Epithelial cell of esophagus (primary cell): ENCODE measurements at regions not wholly inside any gene's neighbourhood (a gene's known extent, or its start where the extent isn't known, plus 50 kb on each side); places are given as distances from the start of the nearest gene placed in this dataset.
"Not testable (repeated sequence)": the region's sequence is repeated elsewhere in the genome, so short reads cannot be mapped to it uniquely, and the experiment has no call there.

Experiments
- DNase-seq: peaks from one replicate; pipeline ENCODE4 v3.0.0; 2010; ENCODE audit warnings: low read depth
- H3K4me3 ChIP-seq: 2 replicates; pipeline ENCODE4 v1.5.1; 2011; ENCODE audit warnings: mild to moderate bottlenecking, low read length, control low read depth
- CTCF ChIP-seq: IDR thresholded peaks from 2 replicates; pipeline ENCODE4 v1.5.1; 2011; ENCODE audit warnings: low read depth, mild to moderate bottlenecking, low read length, control low read depth, inconsistent platforms; ENCODE audit not compliant: insufficient read depth; ENCODE audit errors: missing control alignments

- H3K4me3 ChIP-seq: no peak overlapping the region
- DNase-seq: no peak
- no peak for TF ChIP-seq CTCF
Measured at GRCh38 chrX:1126738-1127137, 85.7 kb downstream of the CRLF2 start.

DNA sequence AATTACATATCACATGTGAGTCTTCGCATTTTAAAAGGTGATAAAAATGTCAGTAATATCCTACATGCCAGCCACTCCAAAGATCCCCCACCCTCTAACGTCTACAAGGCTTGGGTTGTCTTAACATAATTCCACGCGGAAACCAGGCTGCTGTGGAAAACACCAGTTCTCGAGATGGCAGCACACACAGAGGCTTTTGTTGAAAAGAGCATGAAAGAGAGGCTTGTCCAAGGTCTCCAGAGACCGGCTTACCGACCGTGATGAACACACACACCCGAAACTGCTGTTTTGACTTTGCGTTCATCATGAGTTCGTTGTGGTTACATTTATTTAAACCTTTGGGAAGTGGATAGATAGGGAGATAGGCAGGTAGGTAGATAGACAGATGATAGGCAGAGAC, 87.9 kb downstream of the CRLF2 start:
- DNase-seq: no peak
- TF ChIP-seq CTCF: no peak

DNA sequence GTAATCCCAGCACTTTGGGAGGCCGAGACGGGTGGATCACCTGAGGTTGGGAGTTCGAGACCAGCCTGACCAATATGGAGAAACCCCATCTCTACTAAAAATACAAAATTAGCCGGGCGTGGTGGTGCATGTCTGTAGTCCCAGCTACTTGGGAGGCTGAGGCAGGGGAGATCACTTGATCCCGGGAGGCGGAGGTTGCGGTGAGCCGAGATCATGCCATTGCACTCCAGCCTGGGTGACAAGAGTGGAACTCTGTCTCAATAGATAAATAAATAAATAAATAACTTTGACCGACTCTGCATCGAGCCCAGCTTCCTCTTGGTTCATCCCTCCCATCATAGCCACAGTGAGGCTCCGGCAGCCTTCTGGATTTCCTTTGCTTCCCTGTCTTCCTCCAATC, 89.6 kb downstream of the CRLF2 start:
- not testable (repeated sequence) for DNase-seq, H3K4me3 ChIP-seq

More for the DNA sequence above, 87.9 kb downstream of the CRLF2 start:
- no peak overlapping the region for H3K4me3 ChIP-seq

GRCh38 chrX:1119275-1119674, 93.2 kb downstream of the CRLF2 start:
- no peak overlapping the region for H3K4me3 ChIP-seq
- no peak for DNase-seq
- no peak for TF ChIP-seq CTCF

GRCh38 chrX:1118572-1119199, 93.8 kb downstream of the CRLF2 start:
- no peak for TF ChIP-seq CTCF
- no peak for DNase-seq
- no peak overlapping the region for H3K4me3 ChIP-seq

DNA sequence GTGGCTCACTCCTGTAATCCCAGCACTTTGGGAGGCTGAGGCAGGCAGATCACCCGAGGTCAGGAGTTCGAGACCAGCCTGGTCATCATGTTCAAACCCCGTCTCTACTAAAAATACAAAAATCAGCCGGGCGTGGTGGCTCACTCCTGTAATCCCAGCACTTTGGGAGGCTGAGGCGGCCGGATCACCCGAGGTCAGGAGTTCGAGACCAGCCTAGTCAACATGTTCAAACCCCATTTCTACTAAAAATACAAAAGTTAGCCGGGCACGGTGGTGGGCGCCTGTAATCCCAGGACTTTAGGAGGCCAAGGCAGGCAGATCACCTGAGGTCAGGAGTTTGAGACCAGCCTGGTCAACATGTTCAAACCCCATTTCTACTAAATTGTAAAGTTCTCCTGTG, 97.0 kb downstream of the CRLF2 start:
- H3K4me3 ChIP-seq, DNase-seq: not testable (repeated sequence)

DNA sequence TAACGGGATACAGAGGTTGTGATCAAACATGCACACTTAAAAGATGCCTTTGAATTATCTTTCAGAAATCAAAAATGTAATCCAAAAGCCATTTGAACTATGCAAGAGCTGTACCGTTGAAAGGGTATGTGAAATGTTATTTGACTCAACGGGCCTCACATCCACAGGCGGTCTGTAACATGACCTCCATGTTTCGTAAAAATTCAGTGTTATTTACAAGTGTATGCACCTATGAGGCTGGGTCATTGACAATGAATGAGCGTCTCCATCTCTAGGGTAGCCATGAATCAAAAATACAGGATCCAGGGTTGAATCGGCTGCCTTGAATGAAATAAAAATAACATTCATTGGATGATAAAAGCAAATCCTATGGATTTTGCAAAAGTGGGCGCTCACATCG, 100.1 kb downstream of the CRLF2 start:
- TF ChIP-seq CTCF: no peak
- DNase-seq: no peak
- H3K4me3 ChIP-seq: no peak overlapping the region

- DNase-seq: no peak
- H3K4me3 ChIP-seq: no peak overlapping the region
- no peak for TF ChIP-seq CTCF
Measured at GRCh38 chrX:1111601-1112300, 100.7 kb downstream of the CRLF2 start.
